HG03097 (cell line): ENCODE measurements at regions not wholly inside any gene's neighbourhood (a gene's known extent, or its start where the extent isn't known, plus 50 kb on each side); places are given as distances from the start of the nearest gene placed in this dataset.

ENCODE experiments used
- ATAC-seq: cut with Tn5 transposase; IDR thresholded peaks from one replicate; pipeline ENCODE4 v1.9.1; 2021; ENCODE audit not compliant: unreplicated experiment, low FRiP score

DNA sequence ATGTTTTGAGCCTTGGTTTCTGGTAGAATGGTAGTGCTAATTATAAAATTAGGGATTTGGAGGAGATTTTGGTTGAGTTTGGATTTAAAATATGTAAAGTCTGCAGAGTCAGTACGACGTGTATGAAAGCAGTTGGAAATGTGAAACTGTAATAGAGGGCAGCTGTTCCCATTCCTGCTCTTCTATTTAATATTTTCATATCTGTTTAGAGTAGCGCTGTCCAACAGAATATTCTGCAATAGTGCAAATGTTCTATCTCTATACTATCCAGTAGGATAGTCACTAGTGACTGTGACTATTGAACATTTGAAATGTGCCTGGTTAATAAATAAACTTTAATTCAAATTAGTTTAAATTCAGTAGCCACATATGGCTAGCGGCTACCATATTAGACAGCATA lies 443.4 kb upstream of the SOX9 start:
- no peak for ATAC-seq

- no peak for ATAC-seq
These were observed 441.0 kb upstream of the SOX9 start for GRCh38 chr17:71679832-71680231.

- ATAC-seq, result no peak
These were observed 439.2 kb upstream of the SOX9 start for GRCh38 chr17:71681427-71682173.

- no peak for ATAC-seq
These were observed 438.7 kb upstream of the SOX9 start for GRCh38 chr17:71682174-71682494.

GRCh38 chr17:71689782-71690181 lies 431.0 kb upstream of the SOX9 start:
- ATAC-seq, result no peak

- ATAC-seq, result no peak
These were observed 420.9 kb upstream of the SOX9 start for GRCh38 chr17:71699907-71700306.

DNA sequence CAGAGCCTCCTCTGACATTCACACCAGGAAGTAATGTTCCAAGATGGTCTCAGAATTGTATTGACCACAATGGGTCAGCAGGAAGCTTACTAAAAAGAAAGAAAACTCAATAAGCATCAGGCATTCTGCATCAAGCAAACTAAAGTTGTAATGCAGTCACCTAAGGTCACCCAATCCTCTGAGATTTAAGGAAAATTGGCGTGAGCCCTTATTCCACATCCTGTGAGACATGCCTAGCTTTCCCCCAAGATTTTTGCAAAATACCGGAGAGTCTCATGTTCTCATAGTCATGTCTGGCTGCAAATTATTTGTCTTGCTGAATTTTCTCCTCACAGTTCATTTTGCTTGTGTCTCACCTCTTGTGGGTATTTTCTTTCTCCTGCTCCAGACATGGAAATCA lies 417.1 kb upstream of the SOX9 start:
- ATAC-seq, result no peak

- ATAC-seq, result no peak
These were observed 411.4 kb upstream of the SOX9 start for GRCh38 chr17:71709271-71709890.

DNA sequence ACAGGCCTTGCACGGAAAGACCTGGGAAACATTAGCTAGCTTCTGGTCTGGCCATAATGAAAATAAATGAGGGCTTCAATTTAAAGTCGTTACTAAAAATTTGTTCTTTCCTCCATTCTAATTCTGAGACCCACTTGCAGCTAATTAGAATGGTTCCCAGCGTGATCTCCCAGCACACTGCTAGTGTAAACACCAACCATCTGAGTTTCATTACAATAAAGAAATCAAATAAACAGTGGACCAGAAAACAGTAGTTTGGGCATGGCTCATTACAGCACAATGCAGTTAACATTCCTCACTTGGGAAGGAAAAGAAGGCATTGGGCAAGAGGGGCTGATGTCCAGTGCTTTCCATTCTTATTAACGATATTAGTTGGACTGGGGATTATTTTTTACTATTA lies 410.9 kb upstream of the SOX9 start:
- no peak for ATAC-seq

DNA sequence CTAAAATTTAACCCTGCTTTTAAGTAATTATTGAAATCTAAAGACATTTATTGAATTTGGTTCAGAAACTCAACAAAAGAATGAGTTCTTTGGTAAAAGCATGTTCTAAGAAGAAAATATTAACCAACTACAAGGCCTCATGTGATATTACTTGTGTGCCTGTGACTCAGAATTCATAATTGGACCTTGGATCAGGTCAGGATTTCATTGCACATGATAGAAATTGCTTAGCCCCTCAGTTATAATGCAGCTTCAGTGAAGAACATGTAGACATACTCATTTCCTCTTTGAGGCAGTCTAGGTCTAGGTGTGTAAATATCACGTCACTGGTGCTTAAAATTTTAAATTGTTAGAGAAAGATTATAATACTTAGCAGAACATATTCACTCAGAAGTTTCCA lies 410.0 kb upstream of the SOX9 start:
- no peak for ATAC-seq

DNA sequence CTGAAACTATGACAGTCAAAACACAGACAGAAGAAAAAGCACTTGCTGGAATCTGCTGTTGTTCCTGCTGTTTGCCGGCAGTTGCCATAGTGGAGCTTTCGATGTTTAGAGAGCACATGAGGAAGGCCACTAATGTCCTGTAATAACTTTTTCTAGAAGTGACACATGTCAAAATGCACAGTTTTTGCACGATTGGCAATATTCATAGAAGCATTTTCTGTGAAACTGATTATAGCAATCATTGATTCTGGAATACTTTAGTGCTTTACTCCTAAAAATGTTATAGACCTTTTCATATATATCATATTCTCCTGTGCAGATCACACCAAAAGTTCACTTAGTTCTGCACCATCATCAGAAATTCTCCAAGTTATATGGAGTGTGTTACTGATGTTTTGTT lies 407.0 kb upstream of the SOX9 start:
- no peak for ATAC-seq

- ATAC-seq, result no peak
These were observed 396.5 kb upstream of the SOX9 start for GRCh38 chr17:71724339-71724738.

GRCh38 chr17:71725811-71726210 lies 395.0 kb upstream of the SOX9 start:
- ATAC-seq, result no peak

DNA sequence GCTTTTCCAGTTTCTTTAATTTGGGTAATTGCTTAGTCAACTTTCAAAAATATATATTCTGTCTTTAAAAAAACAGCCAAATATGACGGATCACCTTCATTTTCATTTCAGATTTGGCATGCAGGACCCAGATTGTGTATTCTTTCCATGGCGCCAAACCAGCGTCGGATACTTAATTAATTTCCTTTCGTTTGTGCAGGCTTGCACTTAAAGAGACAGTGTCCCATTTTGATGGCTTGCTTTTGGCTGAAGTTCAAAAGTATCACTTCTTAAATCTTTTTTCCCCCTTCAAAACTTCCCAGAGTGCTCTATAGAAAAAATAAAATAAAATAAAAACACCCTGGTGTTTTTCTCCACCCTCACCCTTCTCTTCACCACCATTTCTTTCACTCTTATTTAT lies 394.5 kb upstream of the SOX9 start:
- no peak for ATAC-seq

- no peak for ATAC-seq
These were observed 393.5 kb upstream of the SOX9 start for GRCh38 chr17:71727292-71727691.

- no peak for ATAC-seq
These were observed 393.1 kb upstream of the SOX9 start for GRCh38 chr17:71727723-71728122.

- ATAC-seq, result no peak
These were observed 389.9 kb upstream of the SOX9 start for GRCh38 chr17:71730871-71731270.

DNA sequence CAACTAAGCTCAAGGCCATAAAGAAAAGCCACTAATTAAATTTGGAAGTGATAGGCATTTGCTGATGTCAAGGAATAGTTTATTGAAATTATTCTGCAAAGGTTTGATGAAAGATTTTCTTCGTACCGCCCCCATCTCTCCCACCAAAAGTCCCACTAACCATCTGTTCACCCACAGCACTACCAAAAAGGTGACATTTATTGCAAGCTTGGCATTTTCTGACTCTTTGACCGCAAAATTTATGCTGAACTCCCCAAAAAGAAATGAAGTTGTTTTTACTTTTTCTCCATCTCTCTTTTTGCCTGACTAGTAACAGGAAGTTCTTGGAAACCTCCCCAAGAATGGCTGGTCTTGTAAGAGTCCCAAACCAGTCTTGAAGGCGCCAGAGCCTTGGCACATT lies 384.9 kb upstream of the SOX9 start:
- no peak for ATAC-seq

DNA sequence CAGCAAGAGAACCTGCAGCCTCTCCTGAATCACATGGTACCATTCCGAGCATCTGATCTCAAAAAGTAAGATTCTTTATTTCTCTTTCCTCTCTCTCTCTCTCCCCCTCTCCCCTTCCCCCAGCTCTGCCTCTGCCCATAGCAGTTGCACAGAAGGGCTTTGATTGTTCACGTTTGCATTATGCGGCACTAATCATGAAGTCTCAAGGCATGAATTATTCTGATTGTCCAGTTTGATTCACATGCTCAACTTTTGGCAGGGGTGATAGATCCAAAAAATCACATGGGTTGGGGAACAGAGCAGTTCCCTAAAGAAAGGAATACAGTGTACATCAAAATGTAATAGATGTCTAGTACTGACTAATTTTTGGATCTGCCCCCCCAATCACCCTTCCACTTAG lies 380.0 kb upstream of the SOX9 start:
- ATAC-seq, result no peak

GRCh38 chr17:71741836-71742235 lies 379.0 kb upstream of the SOX9 start:
- no peak for ATAC-seq

DNA sequence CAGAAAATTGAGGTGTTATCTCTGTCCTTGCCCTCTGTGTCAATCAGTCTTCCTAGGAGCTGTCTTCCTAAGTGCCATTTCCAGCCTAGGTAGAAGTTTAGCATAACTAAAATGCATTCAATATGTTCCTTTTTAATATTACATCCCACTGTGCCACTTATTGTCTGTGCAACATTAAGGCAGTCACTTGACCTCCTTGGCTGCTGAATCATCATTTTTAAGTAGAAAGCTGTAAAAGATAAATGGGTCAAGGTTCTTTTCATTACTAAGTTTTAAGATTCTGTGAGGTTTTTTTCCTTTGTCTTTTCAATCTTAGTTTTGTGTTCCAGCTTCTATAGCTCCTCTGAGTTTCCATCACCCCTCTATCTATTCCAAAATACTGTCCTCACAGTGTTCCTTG lies 371.9 kb upstream of the SOX9 start:
- ATAC-seq, result no peak

DNA sequence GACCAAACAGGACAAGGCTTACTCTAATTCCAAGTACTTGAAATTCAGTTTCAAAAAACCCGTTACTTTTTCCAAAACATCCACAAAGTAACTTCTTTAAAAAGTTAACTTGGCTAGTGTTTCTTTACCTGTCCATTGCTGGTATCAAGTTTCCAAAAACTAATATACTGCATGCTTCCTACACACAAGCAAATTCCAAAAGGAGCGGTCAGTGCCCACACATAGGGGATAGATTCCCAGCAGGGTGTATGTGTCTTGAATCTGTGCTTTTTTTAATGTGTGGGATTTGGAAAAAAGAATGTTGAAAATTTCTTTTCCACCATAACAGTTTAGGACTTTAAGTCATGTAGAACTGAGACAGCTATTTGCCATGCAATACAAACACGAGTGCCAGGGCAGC lies 367.8 kb upstream of the SOX9 start:
- ATAC-seq, result no peak

DNA sequence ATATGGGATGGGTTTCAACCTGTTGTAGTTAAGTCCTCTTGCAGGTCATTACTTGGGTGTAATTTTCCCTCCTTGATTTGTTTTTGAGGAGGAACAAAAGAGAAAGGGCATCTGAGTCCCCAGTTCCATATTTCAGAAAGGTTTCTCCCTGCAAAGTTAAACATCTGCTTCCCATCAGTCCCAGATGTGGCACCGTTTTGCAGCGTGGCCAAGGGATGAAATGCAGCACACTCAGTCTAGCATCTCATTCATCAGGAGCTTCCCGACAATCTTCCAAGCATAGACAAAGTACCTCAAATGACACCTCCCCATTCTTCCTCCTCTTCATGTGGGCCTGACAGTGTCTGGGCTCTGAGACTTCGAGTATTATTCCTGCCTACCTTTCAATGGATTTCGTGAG lies 363.7 kb upstream of the SOX9 start:
- no peak for ATAC-seq
